ENCODE measurements at regions not wholly inside any gene's neighbourhood (a gene's known extent, or its start where the extent isn't known, plus 50 kb on each side); places are given as distances from the start of the nearest gene placed in this dataset.

DNA sequence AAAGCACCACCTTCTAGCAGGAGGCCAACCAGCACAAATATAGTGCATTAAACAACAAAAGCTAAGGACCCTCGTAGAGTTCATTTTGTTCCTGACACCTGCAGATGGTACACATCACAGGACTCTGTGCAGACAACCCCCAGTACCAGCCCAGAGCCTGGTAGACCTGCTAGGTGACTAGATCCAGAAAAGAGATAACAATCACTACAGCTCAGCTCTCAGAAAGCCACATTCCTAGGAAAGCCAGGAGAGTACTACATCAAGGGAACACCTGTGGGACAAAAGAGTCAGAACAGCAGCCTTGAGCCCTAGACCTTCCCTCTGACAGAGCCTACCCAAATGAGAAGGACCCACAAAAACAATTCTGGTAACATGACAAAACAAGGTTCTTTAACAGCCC lies 344.7 kb upstream of the PTBP2 start:
- Histone ChIP-seq H3K9me3 (ENCODE audit: control insufficient read depth, low read length) (peaks cover 8% of the 10 kb centered on the region), H3K9ac (ENCODE audit: low read length) (no peak overlapping the region), H3K36me3 (ENCODE audit: control insufficient read depth, insufficient read depth, low read length, severe bottlenecking) (no peaks in the 10 kb centered on the region), H3K4me1 (ENCODE audit: control insufficient read depth, insufficient read depth, low read length) (peaks cover 6% of the 10 kb centered on the region), H3K4me3 (ENCODE audit: low read length) (no peak overlapping the region), H3K27me3 (replicated peaks; ENCODE audit: control insufficient read depth, insufficient read depth, low read length) (no peaks in the 10 kb centered on the region)
- DNase-seq (ENCODE audit: low read depth), result no peak

- Histone ChIP-seq H3K4me3 (ENCODE audit: low read length) (no peak overlapping the region), H3K9me3 (ENCODE audit: control insufficient read depth, low read length) (peaks cover 15% of the 10 kb centered on the region), H3K9ac (ENCODE audit: low read length) (no peak overlapping the region), H3K36me3 (ENCODE audit: control insufficient read depth, insufficient read depth, low read length, severe bottlenecking) (no peaks in the 10 kb centered on the region), H3K4me1 (ENCODE audit: control insufficient read depth, insufficient read depth, low read length) (peaks cover 6% of the 10 kb centered on the region), H3K27me3 (replicated peaks; ENCODE audit: control insufficient read depth, insufficient read depth, low read length) (no peaks in the 10 kb centered on the region)
- DNase-seq (ENCODE audit: low read depth), result no peak
Measured at GRCh38 chr1:96384611-96385010, 337.0 kb upstream of the PTBP2 start.

- Histone ChIP-seq H3K9me3 (ENCODE audit: control insufficient read depth, low read length) (peaks cover 9% of the 10 kb centered on the region), H3K4me1 (ENCODE audit: control insufficient read depth, insufficient read depth, low read length) (peaks cover 6% of the 10 kb centered on the region), H3K4me3 (ENCODE audit: low read length) (no peak overlapping the region), H3K9ac (ENCODE audit: low read length) (no peak overlapping the region), H3K27me3 (replicated peaks; ENCODE audit: control insufficient read depth, insufficient read depth, low read length) (no peaks in the 10 kb centered on the region), H3K36me3 (ENCODE audit: control insufficient read depth, insufficient read depth, low read length, severe bottlenecking) (no peaks in the 10 kb centered on the region)
- no peak for DNase-seq (ENCODE audit: low read depth)
Measured at GRCh38 chr1:96387785-96388184, 333.8 kb upstream of the PTBP2 start.

DNA sequence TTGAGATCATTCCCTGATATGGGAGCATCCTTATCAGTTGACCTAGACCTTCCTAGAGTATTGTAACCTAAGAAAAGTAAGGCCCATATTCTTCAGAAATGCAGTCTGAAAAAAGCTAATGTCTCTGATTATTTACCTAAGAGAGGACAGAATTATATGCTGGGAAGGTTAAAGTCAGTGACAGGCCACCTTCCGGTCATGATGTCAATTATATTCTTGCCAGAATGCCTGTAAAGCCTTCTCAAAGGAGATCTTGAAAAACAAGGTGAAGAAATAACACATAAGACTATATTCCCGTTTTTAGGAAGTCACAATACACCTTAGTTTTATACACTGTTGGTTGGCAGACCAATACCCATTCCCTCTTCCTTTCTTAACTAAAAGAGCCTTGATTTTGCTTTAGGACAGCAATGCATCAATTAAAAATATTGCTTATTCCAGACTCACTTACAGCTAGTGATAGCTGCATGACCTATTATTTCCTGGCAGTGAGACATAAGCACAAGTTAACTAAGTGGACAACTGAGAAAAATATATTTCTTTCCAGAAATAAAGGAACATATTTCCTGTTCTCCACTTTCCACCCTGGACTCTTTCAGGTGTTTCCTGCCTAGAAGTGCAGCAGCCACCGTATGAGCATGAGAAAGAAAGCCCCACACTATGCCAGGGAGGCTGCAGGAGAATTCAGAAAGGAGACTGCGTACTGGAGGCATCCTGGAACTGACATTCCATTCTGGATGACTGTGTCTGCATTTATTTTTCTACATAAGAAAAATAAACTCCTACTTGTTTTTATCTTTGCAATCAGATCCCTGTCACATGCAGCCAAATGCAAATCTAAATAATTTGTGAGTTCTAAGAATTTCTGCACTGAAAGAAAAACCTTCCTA lies 332.9 kb upstream of the PTBP2 start:
- no peak overlapping the region for H3K9ac ChIP-seq (ENCODE audit: low read length)
- H3K4me1 ChIP-seq (ENCODE audit: control insufficient read depth, insufficient read depth, low read length), result peaks cover 6% of the 10 kb centered on the region
- peak; percentile 67 for DNase-seq (ENCODE audit: low read depth)
- H3K9me3 ChIP-seq (ENCODE audit: control insufficient read depth, low read length), result peaks cover under 1% of the 10 kb centered on the region
- no peak overlapping the region for H3K4me3 ChIP-seq (ENCODE audit: low read length)
- no peaks in the 10 kb centered on the region for H3K27me3 ChIP-seq (replicated peaks; ENCODE audit: control insufficient read depth, insufficient read depth, low read length)
- no peaks in the 10 kb centered on the region for H3K36me3 ChIP-seq (ENCODE audit: control insufficient read depth, insufficient read depth, low read length, severe bottlenecking)

DNA sequence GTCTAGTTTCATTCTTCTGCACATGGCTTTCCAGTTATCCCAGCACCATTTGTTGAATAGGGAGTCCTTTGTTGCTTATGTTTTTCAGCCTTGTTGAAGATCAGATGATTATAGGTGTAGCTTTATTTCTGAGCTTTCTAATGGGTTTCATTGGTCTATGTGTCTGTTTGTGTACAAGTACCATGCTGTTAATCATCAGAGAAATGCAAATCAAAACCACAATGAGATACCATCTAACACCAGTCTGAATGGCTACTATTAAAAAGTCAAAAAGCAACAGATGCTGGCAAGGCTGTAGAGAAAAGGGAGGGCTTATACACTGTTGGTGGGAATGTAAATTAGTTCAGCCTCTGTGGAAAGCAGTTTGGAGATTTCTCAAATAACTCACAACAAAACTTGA lies 321.5 kb upstream of the PTBP2 start:
- H3K4me3 ChIP-seq (ENCODE audit: low read length), result no peak overlapping the region

GRCh38 chr1:96409087-96409486 lies 312.5 kb upstream of the PTBP2 start:
- Histone ChIP-seq H3K9me3 (ENCODE audit: control insufficient read depth, low read length) (no peaks in the 10 kb centered on the region), H3K4me3 (ENCODE audit: low read length) (no peak overlapping the region), H3K4me1 (ENCODE audit: control insufficient read depth, insufficient read depth, low read length) (no peaks in the 10 kb centered on the region), H3K36me3 (ENCODE audit: control insufficient read depth, insufficient read depth, low read length, severe bottlenecking) (no peaks in the 10 kb centered on the region), H3K9ac (ENCODE audit: low read length) (no peak overlapping the region), H3K27me3 (replicated peaks; ENCODE audit: control insufficient read depth, insufficient read depth, low read length) (no peaks in the 10 kb centered on the region)
- no peak for DNase-seq (ENCODE audit: low read depth)

More for the DNA sequence above, 321.5 kb upstream of the PTBP2 start:
- H3K9me3 ChIP-seq (ENCODE audit: control insufficient read depth, low read length), result peaks cover 5% of the 10 kb centered on the region
- H3K36me3 ChIP-seq (ENCODE audit: control insufficient read depth, insufficient read depth, low read length, severe bottlenecking), result no peaks in the 10 kb centered on the region
- no peaks in the 10 kb centered on the region for H3K4me1 ChIP-seq (ENCODE audit: control insufficient read depth, insufficient read depth, low read length)
- H3K27me3 ChIP-seq (replicated peaks; ENCODE audit: control insufficient read depth, insufficient read depth, low read length), result no peaks in the 10 kb centered on the region
- no peak overlapping the region for H3K9ac ChIP-seq (ENCODE audit: low read length)
- no peak for DNase-seq (ENCODE audit: low read depth)

DNA sequence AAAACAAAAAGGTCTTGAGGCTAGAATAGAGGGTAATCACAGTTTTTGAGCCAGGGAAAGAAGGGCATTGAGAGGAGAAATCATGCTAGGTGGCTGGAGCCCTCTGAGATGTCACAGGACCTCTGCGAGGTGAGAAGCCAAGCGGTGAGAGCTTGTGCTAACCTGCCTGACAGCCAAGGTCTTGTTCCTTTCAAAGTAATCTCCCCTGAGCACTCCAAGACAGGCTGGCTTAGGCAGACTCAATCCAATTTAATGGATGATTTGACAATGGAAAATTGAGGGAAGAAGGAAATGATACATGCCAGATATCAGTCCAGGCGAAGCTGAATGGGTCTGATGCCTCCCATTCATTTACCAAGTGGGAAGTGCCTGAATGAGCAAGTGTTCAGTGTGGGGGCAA lies 311.9 kb upstream of the PTBP2 start:
- DNase-seq (ENCODE audit: low read depth), result no peak
- Histone ChIP-seq H3K27me3 (replicated peaks; ENCODE audit: control insufficient read depth, insufficient read depth, low read length) (no peaks in the 10 kb centered on the region), H3K9me3 (ENCODE audit: control insufficient read depth, low read length) (no peaks in the 10 kb centered on the region), H3K36me3 (ENCODE audit: control insufficient read depth, insufficient read depth, low read length, severe bottlenecking) (no peaks in the 10 kb centered on the region), H3K4me3 (ENCODE audit: low read length) (no peak overlapping the region), H3K9ac (ENCODE audit: low read length) (no peak overlapping the region), H3K4me1 (ENCODE audit: control insufficient read depth, insufficient read depth, low read length) (no peaks in the 10 kb centered on the region)

GRCh38 chr1:96411006-96411405 lies 310.6 kb upstream of the PTBP2 start:
- Histone ChIP-seq H3K9ac (ENCODE audit: low read length) (no peak overlapping the region), H3K27me3 (replicated peaks; ENCODE audit: control insufficient read depth, insufficient read depth, low read length) (no peaks in the 10 kb centered on the region), H3K4me3 (ENCODE audit: low read length) (no peak overlapping the region), H3K4me1 (ENCODE audit: control insufficient read depth, insufficient read depth, low read length) (peaks cover 4% of the 10 kb centered on the region), H3K9me3 (ENCODE audit: control insufficient read depth, low read length) (no peaks in the 10 kb centered on the region), H3K36me3 (ENCODE audit: control insufficient read depth, insufficient read depth, low read length, severe bottlenecking) (no peaks in the 10 kb centered on the region)
- no peak for DNase-seq (ENCODE audit: low read depth)

- DNase-seq (ENCODE audit: low read depth), result no peak
- H3K27me3 ChIP-seq (replicated peaks; ENCODE audit: control insufficient read depth, insufficient read depth, low read length), result no peaks in the 10 kb centered on the region
- H3K4me1 ChIP-seq (ENCODE audit: control insufficient read depth, insufficient read depth, low read length), result peaks cover 17% of the 10 kb centered on the region
- no peaks in the 10 kb centered on the region for H3K9me3 ChIP-seq (ENCODE audit: control insufficient read depth, low read length)
- H3K4me3 ChIP-seq (ENCODE audit: low read length), result no peak overlapping the region
- no peak overlapping the region for H3K9ac ChIP-seq (ENCODE audit: low read length)
- H3K36me3 ChIP-seq (ENCODE audit: control insufficient read depth, insufficient read depth, low read length, severe bottlenecking), result no peaks in the 10 kb centered on the region
Measured at GRCh38 chr1:96414598-96414997, 307.0 kb upstream of the PTBP2 start.

GRCh38 chr1:96416111-96416595 lies 305.4 kb upstream of the PTBP2 start:
- no peaks in the 10 kb centered on the region for H3K9me3 ChIP-seq (ENCODE audit: control insufficient read depth, low read length)
- DNase-seq (ENCODE audit: low read depth), result peak; percentile 91
- peak overlapping the region; percentile 47 for H3K4me3 ChIP-seq (ENCODE audit: low read length)
- H3K4me1 ChIP-seq (ENCODE audit: control insufficient read depth, insufficient read depth, low read length), result peaks cover 17% of the 10 kb centered on the region
- H3K27me3 ChIP-seq (replicated peaks; ENCODE audit: control insufficient read depth, insufficient read depth, low read length), result no peaks in the 10 kb centered on the region
- H3K36me3 ChIP-seq (ENCODE audit: control insufficient read depth, insufficient read depth, low read length, severe bottlenecking), result no peaks in the 10 kb centered on the region
- H3K9ac ChIP-seq (ENCODE audit: low read length), result peak overlapping the region; percentile 64

- peaks cover 17% of the 10 kb centered on the region for H3K4me1 ChIP-seq (ENCODE audit: control insufficient read depth, insufficient read depth, low read length)
- DNase-seq (ENCODE audit: low read depth), result peak; percentile 25
Measured at GRCh38 chr1:96416701-96417444, 304.7 kb upstream of the PTBP2 start.

More at GRCh38 chr1:96416701-96417444, 304.7 kb upstream of the PTBP2 start:
- Histone ChIP-seq H3K27me3 (replicated peaks; ENCODE audit: control insufficient read depth, insufficient read depth, low read length) (no peaks in the 10 kb centered on the region), H3K9me3 (ENCODE audit: control insufficient read depth, low read length) (no peaks in the 10 kb centered on the region), H3K4me3 (ENCODE audit: low read length) (peak overlapping the region; percentile 47), H3K9ac (ENCODE audit: low read length) (peak overlapping the region; percentile 64), H3K36me3 (ENCODE audit: control insufficient read depth, insufficient read depth, low read length, severe bottlenecking) (no peaks in the 10 kb centered on the region)

Measured in adipocyte (in vitro differentiated cells).